Inflammatory macrophage (primary cell): ENCODE measurements at regions not wholly inside any gene's neighbourhood (a gene's known extent, or its start where the extent isn't known, plus 50 kb on each side); places are given as distances from the start of the nearest gene placed in this dataset.

Experiments
- DNase-seq, 2 donors: peaks; one replicate each; pipeline ENCODE4 v3.0.0-alpha.2; 2020 to 2022

DNA sequence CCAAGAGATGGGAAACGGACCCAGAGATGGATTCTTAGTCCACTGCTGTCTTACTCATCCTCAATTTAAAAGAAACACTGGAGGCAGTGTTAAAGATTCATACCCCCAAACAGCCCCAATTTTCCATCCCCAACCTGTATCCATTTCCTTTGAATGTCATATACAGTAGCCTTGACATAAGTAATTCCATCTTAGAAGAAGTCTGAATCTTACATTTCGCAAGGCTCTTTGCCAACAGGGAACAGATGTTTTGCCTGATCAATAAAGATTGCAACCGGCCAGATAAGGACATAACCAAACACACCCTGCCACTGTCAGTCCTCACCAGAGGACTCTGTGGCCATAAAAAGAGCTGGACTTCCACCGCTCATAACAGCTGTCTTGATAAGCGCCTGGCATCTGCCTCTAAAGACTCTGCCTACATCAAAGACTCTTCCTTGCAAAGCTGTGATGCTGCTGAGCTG is 59.0 kb upstream of the MED9 start:
- no peak for DNase-seq

DNA sequence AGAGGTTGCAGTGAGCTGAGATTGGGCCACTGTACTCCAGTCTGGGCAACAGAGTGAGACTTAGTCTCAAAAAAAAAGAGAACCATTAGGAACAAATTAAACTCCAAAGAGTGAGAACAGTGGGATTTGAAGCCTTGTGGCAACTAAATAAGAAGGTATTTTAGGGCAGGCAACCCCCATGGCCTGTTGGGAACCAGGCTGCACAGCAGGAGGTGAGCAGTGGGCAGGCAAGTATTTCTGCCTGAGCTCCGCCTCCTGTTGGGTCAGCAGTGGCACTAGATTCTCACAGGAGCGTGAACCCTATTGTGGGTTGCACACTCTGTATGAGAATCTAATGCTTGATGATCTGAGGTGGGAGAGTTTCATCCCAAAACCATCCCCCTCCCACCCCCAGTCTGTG is 57.6 kb upstream of the MED9 start:
- DNase-seq, result no peak

DNA sequence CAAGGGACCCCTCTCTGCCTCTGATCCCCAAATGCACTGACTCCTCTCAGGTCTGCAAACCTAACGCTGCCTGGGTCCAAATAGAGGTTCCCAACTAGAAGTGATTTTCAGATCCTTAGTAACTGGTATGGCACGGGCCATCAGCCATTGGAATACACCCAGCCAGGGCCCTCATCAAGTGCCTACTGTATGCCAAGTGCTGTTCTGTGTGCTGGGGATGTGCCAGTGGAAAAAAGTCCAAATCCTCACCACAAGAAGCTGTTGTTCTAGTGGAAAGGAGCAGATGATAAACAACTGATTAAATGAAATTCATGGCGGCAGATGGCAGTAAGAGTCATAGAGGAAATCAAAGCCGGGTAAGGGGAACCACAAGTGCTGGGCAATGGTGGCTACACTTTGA is 57.2 kb upstream of the MED9 start:
- DNase-seq, result no peak

DNA sequence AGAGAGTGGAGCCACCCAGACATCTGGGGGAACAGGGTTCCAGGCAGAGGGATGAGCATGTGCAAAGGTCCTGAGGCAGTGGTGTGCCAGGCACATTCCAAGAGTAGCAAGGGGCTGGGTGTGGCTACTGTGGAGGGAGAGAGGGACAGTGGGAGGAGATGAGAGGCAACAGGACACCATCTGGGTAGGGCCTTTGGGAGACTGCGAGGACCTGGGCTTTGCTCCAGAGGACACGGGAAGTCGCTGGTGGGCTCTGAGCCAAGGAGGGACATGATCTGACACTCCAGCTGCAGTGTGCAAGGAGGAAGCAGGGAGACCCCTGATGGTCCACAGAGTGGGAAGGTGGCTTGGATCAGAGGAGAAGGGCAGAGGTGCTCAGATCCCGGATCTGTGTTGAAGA is 56.7 kb upstream of the MED9 start:
- DNase-seq, result no peak

DNA sequence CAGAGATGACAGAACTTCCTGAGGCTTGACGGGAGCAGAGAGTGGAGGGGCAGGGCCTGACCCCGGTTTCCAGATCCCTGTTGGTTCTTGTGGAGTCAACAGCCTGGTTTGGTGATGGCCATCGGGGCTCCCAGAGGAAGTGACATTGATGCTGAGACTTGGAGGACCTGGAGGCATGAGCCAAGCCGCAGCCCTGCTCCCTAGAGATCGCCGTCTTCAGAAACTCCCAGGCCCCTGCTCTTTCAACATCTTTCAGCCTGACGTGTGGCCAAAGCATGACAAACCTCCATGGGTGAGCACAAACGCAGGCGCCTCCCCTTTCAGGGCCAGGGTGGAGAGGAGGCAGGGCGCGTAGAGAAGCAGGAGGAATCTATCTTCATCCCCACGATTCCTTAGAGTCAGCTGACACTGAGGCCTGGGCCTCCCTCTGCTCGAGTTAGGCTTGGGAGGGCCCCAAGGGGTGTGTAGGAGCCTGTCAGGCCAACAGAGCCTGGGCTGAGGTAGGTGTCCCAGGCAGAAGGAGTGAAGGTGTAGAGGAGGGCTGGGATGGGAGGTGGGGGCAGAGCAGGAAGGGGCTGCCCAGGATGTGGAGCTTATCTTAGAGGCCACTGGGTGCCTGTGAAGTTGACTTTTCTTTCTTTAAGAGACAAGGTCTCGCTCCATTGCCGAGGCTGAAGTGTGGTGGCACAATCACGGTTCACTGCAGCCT is 56.1 kb upstream of the MED9 start:
- DNase-seq, result no peak

DNA sequence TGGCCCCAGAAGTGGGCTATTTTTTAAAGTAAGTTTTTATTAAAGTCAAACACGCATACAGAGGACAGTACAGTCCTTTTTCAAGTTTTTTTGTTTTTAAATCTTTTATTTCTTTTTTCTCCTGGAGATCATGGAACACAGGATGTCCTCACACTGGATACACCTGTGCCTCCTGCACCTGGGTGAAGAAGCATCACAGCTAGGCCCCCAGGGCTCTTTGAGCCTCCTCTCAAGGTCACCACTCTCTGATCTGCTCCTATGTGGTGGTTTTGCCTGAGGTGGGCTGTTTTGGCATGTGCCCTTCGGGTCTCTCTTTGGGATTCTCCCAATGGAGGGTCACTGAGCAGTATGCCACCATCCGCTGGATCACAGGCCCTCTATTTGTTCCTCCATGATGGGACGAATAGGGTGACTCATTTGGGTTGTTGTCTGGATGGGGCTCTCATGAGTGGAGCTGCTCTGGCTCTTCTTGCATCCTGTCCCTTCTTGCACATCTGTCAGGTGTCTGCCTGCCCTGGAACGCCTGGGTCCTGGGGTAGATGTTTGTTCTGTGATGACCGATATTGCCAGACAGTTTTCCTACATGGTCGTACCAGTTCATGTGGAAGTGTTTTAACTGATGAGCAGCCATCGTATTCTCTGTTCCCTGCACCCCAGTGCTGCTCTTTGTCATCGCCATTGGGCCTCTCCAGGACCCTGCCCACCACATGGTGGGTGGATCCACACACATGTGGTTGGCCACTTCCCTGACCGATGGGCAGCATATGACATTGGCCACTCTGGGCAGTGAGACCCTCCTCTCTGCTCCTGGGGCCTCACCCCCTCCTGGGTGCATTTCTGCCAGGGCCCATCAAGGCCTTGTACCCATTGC is 55.2 kb upstream of the MED9 start:
- DNase-seq, result no peak

DNA sequence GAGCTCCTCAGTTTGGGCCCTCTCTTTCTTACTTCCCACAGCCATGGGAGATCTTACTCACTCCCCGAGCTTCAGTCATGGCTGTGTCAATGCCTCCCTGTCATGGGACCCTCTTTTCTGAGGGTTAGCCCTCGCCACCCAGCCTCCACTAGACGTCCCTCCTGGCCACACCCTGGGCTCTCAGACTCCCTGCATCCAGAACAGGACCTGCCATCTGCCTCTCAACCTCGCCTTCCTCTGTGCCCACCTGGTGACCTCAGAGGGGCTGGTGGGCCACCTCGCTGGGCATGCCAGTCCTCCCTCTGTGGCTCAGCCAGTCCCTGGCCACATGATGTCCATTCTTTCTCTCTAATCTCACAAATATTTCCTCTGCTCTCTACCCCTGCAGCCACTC is 54.6 kb upstream of the MED9 start:
- DNase-seq, result no peak

DNA sequence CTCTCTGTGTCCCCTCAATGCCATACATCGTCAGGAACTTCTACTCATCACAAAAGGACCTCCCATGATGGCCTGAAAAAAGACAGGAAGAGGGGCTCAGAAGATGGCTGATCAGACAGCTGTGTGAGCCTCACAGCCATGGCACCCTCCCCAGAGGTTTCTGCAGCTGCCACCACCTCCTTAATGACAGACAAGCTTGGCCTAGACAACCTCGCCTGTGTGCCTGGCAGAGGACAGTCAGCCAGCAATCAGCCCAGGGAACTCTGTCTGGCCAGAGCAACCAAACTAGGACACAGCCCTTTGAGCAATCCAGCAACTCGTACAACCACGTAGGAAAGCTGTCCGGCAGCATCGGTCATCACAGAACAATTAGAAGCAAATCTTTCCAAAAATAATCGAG is 54.2 kb upstream of the MED9 start:
- no peak for DNase-seq

DNA sequence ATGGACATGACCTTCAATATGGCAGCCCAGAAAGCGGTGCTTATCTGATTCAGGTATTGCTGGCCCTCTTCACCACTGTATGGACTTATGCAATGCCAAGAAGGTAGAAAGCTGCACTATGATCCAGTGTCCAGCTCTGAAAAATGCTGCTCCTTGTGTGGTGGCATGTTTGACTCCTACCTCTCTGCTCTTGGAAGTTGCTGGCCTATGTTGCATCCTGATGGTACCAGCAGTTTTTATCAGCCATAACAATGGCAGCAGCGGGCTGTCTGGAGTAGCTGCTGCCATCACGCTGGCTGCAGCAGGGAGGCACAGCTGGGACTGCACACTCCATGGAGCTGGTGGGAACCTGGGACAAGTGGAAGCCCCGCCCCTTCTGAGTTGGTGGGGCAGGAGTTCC is 53.1 kb upstream of the MED9 start:
- DNase-seq, result no peak

DNA sequence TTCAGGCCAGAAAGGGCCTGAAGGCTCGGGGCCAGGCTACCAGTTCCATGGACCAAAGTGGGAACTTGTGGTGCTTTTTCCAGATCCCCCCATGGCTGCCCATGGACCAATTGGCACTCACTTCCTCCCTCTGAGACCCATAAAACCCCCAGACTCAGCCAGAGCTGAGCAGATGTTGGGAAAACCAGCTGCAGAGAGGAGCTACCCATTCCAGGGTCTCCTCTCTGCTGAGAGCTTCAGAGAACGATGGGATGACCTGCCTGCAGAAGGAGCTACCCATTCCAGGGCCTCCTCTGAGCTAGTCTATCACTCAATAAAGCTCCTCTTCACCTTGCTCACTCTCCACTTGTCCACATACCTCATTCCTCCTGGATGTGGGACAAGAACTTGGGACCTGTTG is 52.2 kb upstream of the MED9 start:
- no peak for DNase-seq

DNA sequence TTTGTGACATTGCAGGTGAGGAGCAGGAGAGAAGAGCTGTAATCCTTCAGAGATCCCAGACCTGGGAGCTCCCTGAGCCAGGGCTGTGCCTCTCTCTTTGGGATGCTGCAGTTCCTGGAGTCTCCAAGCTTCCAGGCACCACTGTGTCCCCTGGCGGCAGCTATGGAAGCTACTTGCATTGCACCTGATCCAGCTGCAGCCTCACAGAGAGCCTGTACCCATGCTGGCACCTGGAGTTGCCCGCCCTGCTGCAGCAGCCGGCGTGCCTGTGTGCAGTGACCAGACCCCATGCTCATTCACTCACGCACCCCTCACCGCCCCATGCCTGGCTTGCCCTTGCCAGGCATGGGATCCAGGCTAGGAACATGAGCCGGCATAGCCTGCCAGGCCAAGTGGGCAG is 51.8 kb upstream of the MED9 start:
- DNase-seq, result no peak

DNA sequence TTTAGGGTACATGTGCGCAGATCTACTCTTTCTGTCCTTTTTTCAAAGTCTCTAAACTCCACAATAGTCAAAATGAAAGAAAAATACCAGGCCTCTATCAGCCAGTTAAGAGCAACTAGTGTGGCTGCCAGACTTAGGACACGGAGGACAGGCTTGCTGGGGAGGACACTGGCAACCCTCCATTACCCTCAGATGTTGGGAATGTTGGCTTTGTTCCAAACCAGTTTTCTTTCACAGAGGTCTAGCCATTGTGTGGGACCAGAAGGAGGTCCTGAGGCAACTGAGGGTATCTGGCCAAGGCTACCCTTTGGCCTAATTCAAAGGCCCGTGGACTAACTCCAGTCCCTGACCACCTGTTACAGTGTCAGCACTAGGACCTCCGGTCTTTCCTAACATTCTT is 51.2 kb upstream of the MED9 start:
- no peak for DNase-seq

DNA sequence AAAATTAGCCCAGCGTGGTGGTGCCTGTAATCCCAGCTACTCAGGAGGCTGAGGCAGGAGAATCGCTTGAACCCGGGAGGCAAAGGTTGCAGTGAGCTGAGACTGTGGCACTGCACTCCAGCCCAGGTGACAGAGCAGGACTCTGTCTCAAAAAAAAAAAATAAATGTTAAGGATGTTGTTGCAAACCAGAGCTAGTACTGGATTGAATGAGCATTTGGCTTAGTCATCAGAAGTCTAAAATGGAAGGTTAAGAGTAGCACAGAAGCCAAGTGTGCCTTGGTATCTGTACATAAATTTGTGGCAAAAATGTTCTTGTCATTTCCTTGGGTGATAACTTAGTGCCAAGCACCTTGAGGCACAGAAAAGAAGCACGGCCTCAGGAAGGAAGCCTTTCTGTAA is 50.6 kb upstream of the MED9 start:
- no peak for DNase-seq
